Upper lobe of left lung (tissue), 4 donors: ENCODE measurements at regions not wholly inside any gene's neighbourhood (a gene's known extent, or its start where the extent isn't known, plus 50 kb on each side); places are given as distances from the start of the nearest gene placed in this dataset.

ENCODE experiments used
- CTCF ChIP-seq, 6 experiments: fragments of 450-650 bp in 4 of 6; fragments of 200-600 bp in 2 of 6; sonication (generic) in 2 of 6; IDR thresholded peaks; one replicate each; pipeline ENCODE4 v1.5.1; 2016 to 2019; ENCODE audit warnings: antibody characterized with exemption in 6 of 6
- POLR2A ChIP-seq, 4 donors: fragments of 450-650 bp; IDR thresholded peaks; one replicate each; pipeline ENCODE4 v1.5.1; 2016 to 2017; ENCODE audit warnings: antibody characterized with exemption in 4 of 4, mild to moderate bottlenecking in 2 of 4

- no peak for TF ChIP-seq CTCF (IDR thresholded peaks at IDR 0.05)
- TF ChIP-seq POLR2A (IDR thresholded peaks at IDR 0.05), result no peak
These were observed 287.1 kb downstream of the IZUMO3 start for GRCh38 chr9:24258626-24259025.
